Pons (tissue), 1 donor: ENCODE measurements at regions not wholly inside any gene's neighbourhood (a gene's known extent, or its start where the extent isn't known, plus 50 kb on each side); places are given as distances from the start of the nearest gene placed in this dataset.

Source experiments
- DNase-seq: peaks from one replicate; pipeline ENCODE4 v3.0.0-alpha.2; 2016; ENCODE audit warnings: low spot score

- no peak for DNase-seq
Observed at GRCh38 chr4:138085736-138086305, 156.3 kb downstream of the SLC7A11 start.

DNA sequence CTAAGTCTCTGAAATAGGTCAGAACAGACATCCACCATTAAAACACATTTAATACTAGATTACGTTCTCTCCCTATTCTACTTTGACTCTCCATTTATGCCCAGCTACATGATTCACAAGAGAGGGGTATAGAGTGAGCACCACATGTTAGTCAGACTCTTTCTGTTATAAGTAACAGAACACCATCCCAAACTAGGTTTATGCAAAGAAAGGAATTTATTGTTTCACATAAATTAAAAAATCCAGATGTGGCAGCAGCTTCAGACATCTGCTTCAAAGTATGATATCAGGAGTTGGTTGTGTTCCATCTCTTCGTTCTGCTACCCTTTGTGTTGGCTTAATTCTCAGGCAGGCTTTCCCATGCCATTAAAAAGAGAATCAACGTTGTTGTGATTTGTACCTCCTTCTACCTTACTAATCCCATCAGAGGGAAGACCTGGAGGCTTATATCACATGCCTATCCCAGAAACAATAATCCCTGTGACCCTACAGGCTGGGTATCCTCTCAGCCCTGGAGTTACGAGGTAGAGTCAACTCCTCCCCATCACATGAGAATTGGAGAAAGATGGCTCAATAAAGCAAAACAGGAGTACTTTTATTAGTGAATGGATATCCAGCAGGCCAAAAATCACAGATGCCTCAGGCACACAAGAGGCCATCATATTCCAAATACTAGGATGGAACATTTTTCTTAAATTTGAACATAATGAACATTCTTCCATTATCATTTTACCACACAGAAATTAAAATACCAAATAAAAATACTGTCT, 163.2 kb downstream of the SLC7A11 start:
- DNase-seq = no peak

DNA sequence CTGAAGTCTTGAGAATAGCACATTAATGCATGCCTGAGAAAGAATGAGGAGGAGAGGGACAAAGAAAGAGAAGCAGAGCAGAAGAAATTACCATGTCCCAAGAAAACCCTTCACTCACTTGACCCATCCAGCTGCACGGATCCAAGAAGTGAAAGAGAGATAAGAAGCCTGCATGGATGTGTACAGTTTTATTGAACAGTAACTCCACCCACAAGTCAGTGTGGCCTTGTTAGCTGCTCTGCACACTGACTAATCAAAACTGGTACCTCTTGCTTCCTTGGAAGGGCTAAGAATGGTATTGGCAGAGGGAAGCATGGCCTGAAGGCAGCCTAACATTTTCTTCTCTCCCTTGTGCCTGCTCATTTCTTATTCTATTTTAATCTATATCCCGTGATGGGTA, 163.9 kb downstream of the SLC7A11 start:
- DNase-seq = no peak

GRCh38 chr4:138076561-138076960, 165.6 kb downstream of the SLC7A11 start:
- no peak for DNase-seq

- DNase-seq = no peak
Observed at GRCh38 chr4:138070816-138071215, 171.3 kb downstream of the SLC7A11 start.

DNA sequence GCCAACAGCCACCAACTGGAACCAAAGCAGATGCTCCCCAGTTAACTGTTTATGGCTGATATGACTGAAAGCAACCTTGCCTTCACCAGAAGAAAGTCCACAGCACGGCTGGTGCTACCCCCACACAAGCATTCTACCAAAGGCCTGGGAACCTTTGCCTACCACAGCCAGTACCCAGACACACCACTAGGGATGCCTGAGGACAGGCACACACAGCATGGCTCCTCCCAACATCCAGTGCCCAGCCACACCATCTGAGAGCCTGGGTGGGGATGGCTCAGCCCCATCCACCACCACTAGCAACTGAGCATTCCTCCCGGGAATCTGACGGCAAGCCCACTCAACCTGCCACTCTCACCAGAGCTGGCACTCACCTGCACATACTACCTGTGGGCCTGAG, 178.6 kb downstream of the SLC7A11 start:
- DNase-seq = no peak

- DNase-seq = no peak
Observed at GRCh38 chr4:138062929-138063328, 179.2 kb downstream of the SLC7A11 start.

DNA sequence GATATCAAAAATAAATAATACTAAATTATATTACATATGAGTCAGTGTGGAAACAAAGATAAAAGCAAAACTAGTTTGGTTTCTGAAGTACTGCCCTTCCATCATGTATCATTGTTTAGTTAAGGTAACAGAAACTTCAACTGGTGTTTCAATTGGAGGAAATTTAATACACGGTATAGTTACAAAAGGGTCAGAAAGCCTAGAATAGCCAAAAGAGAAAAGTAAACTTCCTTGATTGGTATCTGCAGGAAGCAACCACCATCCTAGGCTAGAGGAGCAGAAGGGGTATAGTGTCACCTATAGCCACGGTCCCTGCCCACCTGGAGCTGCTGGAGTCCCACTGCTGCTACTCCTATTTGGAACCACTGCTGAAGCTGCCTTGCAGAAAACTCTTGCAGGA, 185.6 kb downstream of the SLC7A11 start:
- DNase-seq = no peak

GRCh38 chr4:138055890-138056289, 186.3 kb downstream of the SLC7A11 start:
- DNase-seq = no peak

- no peak for DNase-seq
Observed at GRCh38 chr4:138053641-138054301, 188.4 kb downstream of the SLC7A11 start.

DNA sequence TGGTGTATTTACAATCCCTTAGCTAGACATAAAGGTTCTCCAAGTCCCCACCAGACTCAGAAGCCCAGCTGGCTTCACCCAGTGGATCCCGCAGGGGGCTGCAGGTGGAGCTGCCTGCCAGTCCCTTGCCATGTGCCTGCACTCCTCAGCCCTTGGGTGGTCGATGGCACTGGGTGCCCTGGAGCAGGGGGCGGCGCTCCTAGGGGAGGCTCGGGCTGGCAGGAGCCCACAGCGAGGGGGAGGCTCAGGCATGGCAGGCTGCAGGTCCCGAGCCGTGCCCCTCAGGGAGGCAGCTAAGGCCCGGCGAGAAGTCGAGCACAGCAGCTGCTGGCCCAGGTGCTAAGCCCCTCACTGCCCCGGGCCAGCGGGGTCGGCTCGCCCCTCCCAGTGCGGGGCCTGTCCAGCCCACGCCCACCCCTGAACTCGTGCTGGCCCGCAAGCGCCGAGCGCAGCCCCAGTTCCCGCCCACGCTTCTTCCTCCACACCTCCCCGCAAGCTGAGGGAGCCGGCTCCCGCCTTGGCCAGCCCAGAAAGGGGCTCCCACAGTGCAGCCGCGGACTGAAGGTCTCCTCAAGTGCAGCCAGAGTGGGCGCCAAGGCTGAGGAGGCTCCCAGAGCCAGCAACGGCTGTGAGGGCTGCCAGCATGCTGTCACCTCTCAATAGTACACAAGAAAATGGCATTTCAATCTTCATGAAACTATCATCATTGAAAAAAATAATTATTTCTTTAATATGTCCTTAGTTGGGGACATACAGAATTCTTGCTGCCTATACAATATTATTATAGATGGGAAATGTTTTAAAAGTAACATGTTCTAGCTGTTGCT, 189.1 kb downstream of the SLC7A11 start:
- no peak for DNase-seq

- no peak for DNase-seq
Observed at GRCh38 chr4:138051157-138051556, 191.0 kb downstream of the SLC7A11 start.

DNA sequence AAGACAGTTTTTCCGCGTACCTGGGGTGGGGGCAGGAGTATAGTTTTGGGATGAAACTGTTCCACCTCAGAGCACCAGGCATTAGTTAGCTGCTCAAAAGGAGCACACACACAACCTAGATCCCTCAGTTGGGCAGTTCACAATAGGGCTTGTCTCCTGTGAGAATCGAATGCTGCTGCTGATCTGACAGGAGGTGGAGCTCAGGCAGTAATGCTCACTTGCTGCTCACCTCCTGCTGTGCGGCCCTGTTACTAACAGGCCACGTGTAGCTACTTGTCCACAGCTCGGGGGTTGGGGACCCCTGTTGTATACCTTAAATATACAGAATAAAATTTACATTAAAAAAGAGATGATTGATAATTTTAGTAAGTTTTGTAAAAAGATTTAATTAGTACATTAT, 191.5 kb downstream of the SLC7A11 start:
- no peak for DNase-seq

DNA sequence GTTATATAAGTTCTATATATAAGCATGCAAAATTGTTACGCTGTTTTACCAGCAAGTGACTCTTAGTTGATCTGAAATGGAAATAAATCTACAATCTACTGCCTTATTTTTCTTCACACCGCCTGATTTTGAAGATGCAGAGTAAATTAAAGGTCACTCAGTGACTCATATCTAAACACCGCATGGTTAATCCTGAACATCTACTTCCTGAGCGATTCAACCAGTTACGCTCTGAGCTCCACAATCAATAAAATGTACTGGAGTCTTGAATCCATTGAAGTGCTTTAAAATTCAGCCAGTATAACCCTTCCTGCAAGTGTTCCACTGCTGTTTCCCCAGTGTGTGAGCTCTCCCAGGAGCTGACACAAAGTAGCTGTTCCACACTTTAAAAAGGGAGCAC, 192.8 kb downstream of the SLC7A11 start:
- no peak for DNase-seq

- no peak for DNase-seq
Observed at GRCh38 chr4:138047290-138047689, 194.9 kb downstream of the SLC7A11 start.

GRCh38 chr4:138045036-138045435, 197.1 kb downstream of the SLC7A11 start:
- no peak for DNase-seq

DNA sequence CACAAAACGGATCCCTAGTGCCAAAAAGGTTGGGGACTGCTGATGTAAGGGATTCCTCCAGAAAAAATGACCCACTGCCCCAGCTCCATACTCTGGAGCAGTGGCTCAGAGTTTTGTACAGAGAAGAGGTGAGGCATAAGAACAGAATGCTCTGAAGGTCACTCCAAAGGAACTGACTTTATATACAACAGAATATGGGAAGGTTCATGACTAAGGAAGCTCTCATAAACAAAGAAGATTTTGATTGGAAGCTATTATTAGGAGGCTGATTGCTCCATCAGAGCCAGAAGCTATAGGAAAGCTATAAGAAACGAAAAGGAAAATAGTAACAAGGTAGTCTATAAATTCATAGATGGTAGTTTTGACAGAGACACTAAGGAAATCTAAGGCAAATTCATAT, 203.1 kb downstream of the SLC7A11 start:
- no peak for DNase-seq

GRCh38 chr4:138037696-138038095, 204.5 kb downstream of the SLC7A11 start:
- no peak for DNase-seq

GRCh38 chr4:138035781-138036258, 206.3 kb downstream of the SLC7A11 start:
- DNase-seq = peak; percentile 91

DNA sequence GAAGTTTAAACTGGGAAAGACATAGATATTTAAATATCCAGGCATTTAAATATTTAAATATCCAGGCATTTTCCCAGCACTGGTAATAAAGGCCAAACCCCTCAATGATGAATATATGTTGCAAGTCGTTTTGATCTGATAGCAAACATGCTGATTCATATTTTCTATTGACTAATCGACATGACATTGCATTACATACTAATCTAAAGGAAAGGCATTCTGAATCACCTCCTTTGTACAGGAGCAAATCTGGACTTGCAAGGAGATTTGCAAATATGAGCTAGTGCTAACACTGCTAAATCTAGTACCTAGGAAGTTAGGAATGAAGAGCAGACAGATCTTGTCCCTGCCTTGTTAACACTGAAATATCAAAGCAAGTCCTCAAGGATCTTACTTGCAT, 207.3 kb downstream of the SLC7A11 start:
- no peak for DNase-seq

- DNase-seq = no peak
Observed at GRCh38 chr4:138032222-138032621, 209.9 kb downstream of the SLC7A11 start.

GRCh38 chr4:138030375-138030774, 211.8 kb downstream of the SLC7A11 start:
- DNase-seq = no peak
